PC-3 (cell line): ENCODE measurements at regions not wholly inside any gene's neighbourhood (a gene's known extent, or its start where the extent isn't known, plus 50 kb on each side); places are given as distances from the start of the nearest gene placed in this dataset.

Source experiments
- ATAC-seq: fragments of 200-7000 bp; cut with Tn5 transposase; 2 replicates; pipeline ENCODE4 v1.9.1; 2020; ENCODE audit warnings: mild to moderate bottlenecking, moderate library complexity
- BruUV-seq: library from RNA; stranded (reverse); fragments of 400-500 nt; replicated peaks from 2 replicates; lab custom pipeline; 2021; lab: Mats Ljungman, UMichigan
- CTCF ChIA-PET: fragments of 300-600 bp; sonication (Branson Sonifier 250); formaldehyde crosslinking; loops from one replicate; lab custom pipeline; 2022; ENCODE audit warnings: antibody characterized with exemption; lab: Charles Lee
- POLR2A ChIA-PET: fragments of 300-600 bp; sonication (Branson Sonifier 250); formaldehyde crosslinking; loops from one replicate; lab custom pipeline; 2022; ENCODE audit warnings: antibody characterized with exemption; ENCODE audit not compliant: unreplicated experiment; lab: Charles Lee
- DNase-seq: peaks from one replicate; pipeline ENCODE4 v3.0.0-alpha.2; 2015
- H2AFZ ChIP-seq: fragments of 300-600 bp; sonication (generic); 2 replicates; pipeline ENCODE4 v1.6.0; 2016; ENCODE audit warnings: antibody characterized with exemption, low read length
- H3F3A ChIP-seq: fragments of 300-600 bp; sonication (generic); one replicate; pipeline ENCODE4 v1.6.0; 2017; ENCODE audit warnings: antibody characterized with exemption, low read length, control low read depth, mild to moderate bottlenecking; ENCODE audit not compliant: unreplicated experiment
- H3K27ac ChIP-seq: fragments of 300-600 bp; sonication (generic); 2 replicates; pipeline ENCODE4 v1.5.1; 2016; ENCODE audit warnings: mild to moderate bottlenecking, low read length
- H3K27me3 ChIP-seq: fragments of 300-600 bp; sonication (generic); 2 replicates; pipeline ENCODE4 v1.6.1; 2016; ENCODE audit warnings: low read length, mixed read lengths
- H3K36me3 ChIP-seq: fragments of 300-600 bp; sonication (generic); 2 replicates; pipeline ENCODE4 v1.6.1; 2016; ENCODE audit warnings: low read depth, mixed run types, low read length, mixed read lengths
- H3K4me1 ChIP-seq: fragments of 300-600 bp; sonication (generic); 2 replicates; pipeline ENCODE4 v1.5.1; 2016; ENCODE audit warnings: low read length; ENCODE audit not compliant: insufficient read depth
- H3K4me2 ChIP-seq: fragments of 300-600 bp; sonication (generic); 2 replicates; pipeline ENCODE4 v1.6.0; 2016; ENCODE audit warnings: low read length
- H3K4me3 ChIP-seq: fragments of 300-600 bp; sonication (generic); 2 replicates; pipeline ENCODE4 v1.5.1; 2016; ENCODE audit warnings: mild to moderate bottlenecking, low read length, mixed read lengths
- H3K79me2 ChIP-seq: fragments of 300-600 bp; sonication (generic); 2 replicates; pipeline ENCODE4 v1.6.1; 2017; ENCODE audit warnings: low read length, mixed read lengths
- H3K9ac ChIP-seq: fragments of 300-600 bp; sonication (generic); 2 replicates; pipeline ENCODE4 v1.6.0; 2016; ENCODE audit warnings: mild to moderate bottlenecking, low read length
- H3K9me2 ChIP-seq: fragments of 300-600 bp; sonication (generic); replicated peaks from 2 replicates; pipeline ENCODE4 v1.6.1; 2016; ENCODE audit warnings: mixed run types, low read length, mixed read lengths
- H3K9me3 ChIP-seq: fragments of 300-600 bp; sonication (generic); 2 replicates; pipeline ENCODE4 v1.6.1; 2016; ENCODE audit warnings: low read length, mixed read lengths
- H4K20me1 ChIP-seq: fragments of 300-600 bp; sonication (generic); 2 replicates; pipeline ENCODE4 v1.6.1; 2016; ENCODE audit warnings: low read length, mixed read lengths
- CTCF ChIP-seq: fragments of 300-600 bp; sonication (generic); conservative IDR thresholded peaks from 2 replicates; pipeline ENCODE4 v1.5.1; 2017; ENCODE audit warnings: antibody characterized with exemption, low read depth, mild to moderate bottlenecking, low read length
- intact Hi-C: fragments of 100-400 bp; cut with micrococcal nuclease; formaldehyde crosslinking; loops from 2 replicates; pipeline ENCODE4 v1.9.0; 2023

GRCh38 chr15:81425905-81426304 lies 51.9 kb upstream of the TMC3 start:
- Histone ChIP-seq H3K36me3 (no peaks in the 10 kb centered on the region), H3K4me3 (no peak overlapping the region), H3K27me3 (peaks cover 3% of the 10 kb centered on the region), H3K27ac (no peak overlapping the region), H3F3A (no peaks in the 10 kb centered on the region), H2AFZ (no peak overlapping the region), H3K4me1 (no peaks in the 10 kb centered on the region), H4K20me1 (no peaks in the 10 kb centered on the region), H3K79me2 (no peaks in the 10 kb centered on the region), H3K9me2 (no peaks in the 10 kb centered on the region), H3K9ac (no peak overlapping the region), H3K4me2 (no peak overlapping the region), H3K9me3 (no peaks in the 10 kb centered on the region)
- no peak for TF ChIP-seq CTCF
- ChIA-PET CTCF (no interaction called here), POLR2A (no interaction called here)
- BruUV-seq, result no TSS peak
- intact Hi-C loops, result no loop called here
- ATAC-seq, result no peak
- DNase-seq, result no peak
